PC-3 (cell line): ENCODE measurements at regions not wholly inside any gene's neighbourhood (a gene's known extent, or its start where the extent isn't known, plus 50 kb on each side); places are given as distances from the start of the nearest gene placed in this dataset.

Source experiments
- ATAC-seq: fragments of 200-7000 bp; cut with Tn5 transposase; 2 replicates; pipeline ENCODE4 v1.9.1; 2020; ENCODE audit warnings: mild to moderate bottlenecking, moderate library complexity
- BruUV-seq: library from RNA; stranded (reverse); fragments of 400-500 nt; replicated peaks from 2 replicates; lab custom pipeline; 2021; lab: Mats Ljungman, UMichigan
- CTCF ChIA-PET: fragments of 300-600 bp; sonication (Branson Sonifier 250); formaldehyde crosslinking; loops from one replicate; lab custom pipeline; 2022; ENCODE audit warnings: antibody characterized with exemption; lab: Charles Lee
- POLR2A ChIA-PET: fragments of 300-600 bp; sonication (Branson Sonifier 250); formaldehyde crosslinking; loops from one replicate; lab custom pipeline; 2022; ENCODE audit warnings: antibody characterized with exemption; ENCODE audit not compliant: unreplicated experiment; lab: Charles Lee
- DNase-seq: peaks from one replicate; pipeline ENCODE4 v3.0.0-alpha.2; 2015
- H2AFZ ChIP-seq: fragments of 300-600 bp; sonication (generic); 2 replicates; pipeline ENCODE4 v1.6.0; 2016; ENCODE audit warnings: antibody characterized with exemption, low read length
- H3F3A ChIP-seq: fragments of 300-600 bp; sonication (generic); one replicate; pipeline ENCODE4 v1.6.0; 2017; ENCODE audit warnings: antibody characterized with exemption, low read length, control low read depth, mild to moderate bottlenecking; ENCODE audit not compliant: unreplicated experiment
- H3K27ac ChIP-seq: fragments of 300-600 bp; sonication (generic); 2 replicates; pipeline ENCODE4 v1.5.1; 2016; ENCODE audit warnings: mild to moderate bottlenecking, low read length
- H3K27me3 ChIP-seq: fragments of 300-600 bp; sonication (generic); 2 replicates; pipeline ENCODE4 v1.6.1; 2016; ENCODE audit warnings: low read length, mixed read lengths
- H3K36me3 ChIP-seq: fragments of 300-600 bp; sonication (generic); 2 replicates; pipeline ENCODE4 v1.6.1; 2016; ENCODE audit warnings: low read depth, mixed run types, low read length, mixed read lengths
- H3K4me1 ChIP-seq: fragments of 300-600 bp; sonication (generic); 2 replicates; pipeline ENCODE4 v1.5.1; 2016; ENCODE audit warnings: low read length; ENCODE audit not compliant: insufficient read depth
- H3K4me2 ChIP-seq: fragments of 300-600 bp; sonication (generic); 2 replicates; pipeline ENCODE4 v1.6.0; 2016; ENCODE audit warnings: low read length
- H3K4me3 ChIP-seq: fragments of 300-600 bp; sonication (generic); 2 replicates; pipeline ENCODE4 v1.5.1; 2016; ENCODE audit warnings: mild to moderate bottlenecking, low read length, mixed read lengths
- H3K79me2 ChIP-seq: fragments of 300-600 bp; sonication (generic); 2 replicates; pipeline ENCODE4 v1.6.1; 2017; ENCODE audit warnings: low read length, mixed read lengths
- H3K9ac ChIP-seq: fragments of 300-600 bp; sonication (generic); 2 replicates; pipeline ENCODE4 v1.6.0; 2016; ENCODE audit warnings: mild to moderate bottlenecking, low read length
- H3K9me2 ChIP-seq: fragments of 300-600 bp; sonication (generic); replicated peaks from 2 replicates; pipeline ENCODE4 v1.6.1; 2016; ENCODE audit warnings: mixed run types, low read length, mixed read lengths
- H3K9me3 ChIP-seq: fragments of 300-600 bp; sonication (generic); 2 replicates; pipeline ENCODE4 v1.6.1; 2016; ENCODE audit warnings: low read length, mixed read lengths
- H4K20me1 ChIP-seq: fragments of 300-600 bp; sonication (generic); 2 replicates; pipeline ENCODE4 v1.6.1; 2016; ENCODE audit warnings: low read length, mixed read lengths
- EZH2 ChIP-seq: fragments of 300-600 bp; sonication (generic); IDR thresholded peaks from one replicate; pipeline ENCODE4 v1.6.1; 2017; ENCODE audit warnings: antibody characterized with exemption, mild to moderate bottlenecking, low read length; ENCODE audit not compliant: unreplicated experiment
- EZH2phosphoT487 ChIP-seq: fragments of 300-600 bp; sonication (generic); IDR thresholded peaks from 2 replicates; pipeline ENCODE4 v1.6.1; 2018; ENCODE audit warnings: mild to moderate bottlenecking, antibody characterized with exemption, low read length, borderline replicate concordance
- intact Hi-C: fragments of 100-400 bp; cut with micrococcal nuclease; formaldehyde crosslinking; loops from 2 replicates; pipeline ENCODE4 v1.9.0; 2023
- TF ChIP-seq, protein P1 (sequence below): fragments of 300-600 bp; sonication (generic); conservative IDR thresholded peaks from 2 replicates; pipeline ENCODE4 v1.5.1; 2017; ENCODE audit warnings: antibody characterized with exemption, low read depth, mild to moderate bottlenecking, low read length

DNA sequence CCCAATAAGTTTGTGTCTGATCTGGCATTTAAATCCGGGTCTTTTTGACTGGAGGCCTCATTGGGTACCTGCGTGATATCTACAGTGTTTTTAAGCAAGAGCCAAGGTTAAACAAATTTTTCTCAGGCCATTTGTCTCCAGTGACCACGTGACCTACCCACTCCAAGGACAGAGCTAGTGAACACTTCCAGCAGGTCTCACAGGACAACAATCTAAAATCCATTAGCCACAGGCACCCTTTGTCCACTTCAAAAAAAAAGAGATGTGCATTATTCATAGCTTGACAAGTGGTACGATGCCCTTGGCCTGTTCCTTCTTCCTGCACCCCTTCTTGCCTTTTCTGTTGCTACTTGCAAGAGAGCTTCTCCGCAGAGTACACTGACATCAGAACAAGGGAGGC, 109.6 kb upstream of the GSC start:
- ChIA-PET CTCF (no interaction called here), POLR2A (no interaction called here)
- H4K20me1 ChIP-seq = no peaks in the 10 kb centered on the region
- H3K36me3 ChIP-seq = no peaks in the 10 kb centered on the region
- no peaks in the 10 kb centered on the region for H3F3A ChIP-seq
- H3K27ac ChIP-seq = no peak overlapping the region
- intact Hi-C loops = no loop called here
- ATAC-seq (no peak), DNase-seq (no peak)
- TF ChIP-seq, protein P1, sequence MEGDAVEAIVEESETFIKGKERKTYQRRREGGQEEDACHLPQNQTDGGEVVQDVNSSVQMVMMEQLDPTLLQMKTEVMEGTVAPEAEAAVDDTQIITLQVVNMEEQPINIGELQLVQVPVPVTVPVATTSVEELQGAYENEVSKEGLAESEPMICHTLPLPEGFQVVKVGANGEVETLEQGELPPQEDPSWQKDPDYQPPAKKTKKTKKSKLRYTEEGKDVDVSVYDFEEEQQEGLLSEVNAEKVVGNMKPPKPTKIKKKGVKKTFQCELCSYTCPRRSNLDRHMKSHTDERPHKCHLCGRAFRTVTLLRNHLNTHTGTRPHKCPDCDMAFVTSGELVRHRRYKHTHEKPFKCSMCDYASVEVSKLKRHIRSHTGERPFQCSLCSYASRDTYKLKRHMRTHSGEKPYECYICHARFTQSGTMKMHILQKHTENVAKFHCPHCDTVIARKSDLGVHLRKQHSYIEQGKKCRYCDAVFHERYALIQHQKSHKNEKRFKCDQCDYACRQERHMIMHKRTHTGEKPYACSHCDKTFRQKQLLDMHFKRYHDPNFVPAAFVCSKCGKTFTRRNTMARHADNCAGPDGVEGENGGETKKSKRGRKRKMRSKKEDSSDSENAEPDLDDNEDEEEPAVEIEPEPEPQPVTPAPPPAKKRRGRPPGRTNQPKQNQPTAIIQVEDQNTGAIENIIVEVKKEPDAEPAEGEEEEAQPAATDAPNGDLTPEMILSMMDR = no peak
- no peak for TF ChIP-seq EZH2phosphoT487
- TF ChIP-seq EZH2 = no peak
- H3K4me1 ChIP-seq = no peaks in the 10 kb centered on the region
- H3K4me3 ChIP-seq = no peak overlapping the region
- H3K9ac ChIP-seq = no peak overlapping the region
- H2AFZ ChIP-seq = no peak overlapping the region
- H3K4me2 ChIP-seq = no peak overlapping the region
- H3K9me2 ChIP-seq = no peaks in the 10 kb centered on the region
- no peaks in the 10 kb centered on the region for H3K79me2 ChIP-seq
- BruUV-seq = no TSS peak
- H3K9me3 ChIP-seq = no peaks in the 10 kb centered on the region
- peaks cover 72% of the 10 kb centered on the region for H3K27me3 ChIP-seq

DNA sequence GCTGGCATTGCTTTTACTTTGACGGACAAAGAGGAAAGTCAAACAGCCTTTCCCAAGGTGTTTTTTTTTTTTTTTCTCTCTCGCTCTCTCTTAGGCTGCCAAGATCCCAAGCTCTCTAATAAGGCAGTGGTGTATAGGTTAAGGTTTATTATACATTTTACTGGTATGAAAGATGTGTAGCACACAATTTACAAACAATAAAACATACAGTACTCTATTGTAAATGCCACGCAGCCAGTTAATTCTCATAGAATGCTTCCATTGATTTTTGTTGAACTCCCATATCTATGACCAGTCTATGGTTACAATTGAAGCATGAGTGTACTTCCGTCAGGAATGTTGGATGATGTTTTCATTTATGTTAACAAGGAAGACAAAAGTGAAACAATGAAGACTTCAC, 106.4 kb upstream of the GSC start:
- Histone ChIP-seq H4K20me1 (no peaks in the 10 kb centered on the region), H2AFZ (no peak overlapping the region), H3K9ac (no peak overlapping the region), H3K4me1 (no peaks in the 10 kb centered on the region), H3K79me2 (no peaks in the 10 kb centered on the region), H3K9me3 (no peaks in the 10 kb centered on the region), H3K9me2 (no peaks in the 10 kb centered on the region), H3K4me3 (no peak overlapping the region), H3K27me3 (peaks cover 52% of the 10 kb centered on the region), H3K36me3 (no peaks in the 10 kb centered on the region), H3K27ac (no peak overlapping the region), H3F3A (no peaks in the 10 kb centered on the region), H3K4me2 (no peak overlapping the region)
- POLR2A ChIA-PET = no interaction called here
- CTCF ChIA-PET = no interaction called here
- BruUV-seq = no TSS peak
- intact Hi-C loops = no loop called here
- TF ChIP-seq EZH2phosphoT487 (no peak), EZH2 (no peak)
- TF ChIP-seq, protein P1 = no peak
- DNase-seq (no peak), ATAC-seq (no peak)

GRCh38 chr14:94875256-94875655, 105.3 kb upstream of the GSC start:
- no peak overlapping the region for H3K27ac ChIP-seq
- peaks cover 43% of the 10 kb centered on the region for H3K27me3 ChIP-seq
- TF ChIP-seq, protein P1 = no peak
- TF ChIP-seq EZH2phosphoT487 = no peak
- no peak for TF ChIP-seq EZH2
- BruUV-seq = no TSS peak
- DNase-seq (no peak), ATAC-seq (no peak)
- H3K9me3 ChIP-seq = no peaks in the 10 kb centered on the region
- H3K4me1 ChIP-seq = no peaks in the 10 kb centered on the region
- H2AFZ ChIP-seq = no peak overlapping the region
- no peaks in the 10 kb centered on the region for H3K79me2 ChIP-seq
- POLR2A ChIA-PET = no interaction called here
- CTCF ChIA-PET = no interaction called here
- no peaks in the 10 kb centered on the region for H3F3A ChIP-seq
- H3K4me3 ChIP-seq = no peak overlapping the region
- H4K20me1 ChIP-seq = no peaks in the 10 kb centered on the region
- H3K36me3 ChIP-seq = no peaks in the 10 kb centered on the region
- H3K4me2 ChIP-seq = no peak overlapping the region
- H3K9ac ChIP-seq = no peak overlapping the region
- intact Hi-C loops = no loop called here
- H3K9me2 ChIP-seq = no peaks in the 10 kb centered on the region
